ENCODE measurements at regions not wholly inside any gene's neighbourhood (a gene's known extent, or its start where the extent isn't known, plus 50 kb on each side); places are given as distances from the start of the nearest gene placed in this dataset.
"Not testable (repeated sequence)": the region's sequence is repeated elsewhere in the genome, so short reads cannot be mapped to it uniquely, and the experiment has no call there.

GRCh38 chr16:77093309-77093708 lies 97.7 kb upstream of the MON1B start:
- TF ChIP-seq CTCF (IDR thresholded peaks at IDR 0.05): no peak
- H3K27me3 Mint-ChIP-seq (ENCODE audit: low read depth, poor library complexity): peaks cover 4% of the 10 kb centered on the region
- no peak overlapping the region for H3K27ac Mint-ChIP-seq
- no peaks in the 10 kb centered on the region for H3K4me1 Mint-ChIP-seq
- DNase-seq: no peak
- H3K36me3 Mint-ChIP-seq (ENCODE audit: low read depth): no peaks in the 10 kb centered on the region
- no peak overlapping the region for H3K4me3 Mint-ChIP-seq
- H3K9me3 Mint-ChIP-seq: no peaks in the 10 kb centered on the region

- TF ChIP-seq CTCF (IDR thresholded peaks at IDR 0.05): no peak
- H3K4me1 Mint-ChIP-seq: no peaks in the 10 kb centered on the region
- H3K27me3 Mint-ChIP-seq (ENCODE audit: low read depth, poor library complexity): peaks cover 4% of the 10 kb centered on the region
- H3K36me3 Mint-ChIP-seq (ENCODE audit: low read depth): no peaks in the 10 kb centered on the region
- H3K27ac Mint-ChIP-seq: no peak overlapping the region
- no peaks in the 10 kb centered on the region for H3K9me3 Mint-ChIP-seq
- no peak for DNase-seq
- no peak overlapping the region for H3K4me3 Mint-ChIP-seq
Measured at GRCh38 chr16:77093999-77094398, 97.0 kb upstream of the MON1B start.

GRCh38 chr16:77111056-77111565 lies 79.9 kb upstream of the MON1B start:
- no peak for DNase-seq
- Mint-ChIP-seq H3K27me3 (ENCODE audit: low read depth, poor library complexity) (no peaks in the 10 kb centered on the region), H3K36me3 (ENCODE audit: low read depth) (no peaks in the 10 kb centered on the region), H3K4me1 (peaks cover 7% of the 10 kb centered on the region), H3K27ac (no peak overlapping the region), H3K4me3 (no peak overlapping the region), H3K9me3 (peaks cover 11% of the 10 kb centered on the region)
- TF ChIP-seq CTCF (IDR thresholded peaks at IDR 0.05): no peak

- no peak overlapping the region for H3K27ac Mint-ChIP-seq
- H3K9me3 Mint-ChIP-seq: peaks cover 5% of the 10 kb centered on the region
- DNase-seq: no peak
- peaks cover 9% of the 10 kb centered on the region for H3K4me1 Mint-ChIP-seq
- no peak overlapping the region for H3K4me3 Mint-ChIP-seq
- H3K27me3 Mint-ChIP-seq (ENCODE audit: low read depth, poor library complexity): no peaks in the 10 kb centered on the region
- H3K36me3 Mint-ChIP-seq (ENCODE audit: low read depth): no peaks in the 10 kb centered on the region
- TF ChIP-seq CTCF (IDR thresholded peaks at IDR 0.05): no peak
Measured at GRCh38 chr16:77112746-77113145, 78.2 kb upstream of the MON1B start.

GRCh38 chr16:77113835-77114234 lies 77.2 kb upstream of the MON1B start:
- no peaks in the 10 kb centered on the region for H3K9me3 Mint-ChIP-seq
- no peak for DNase-seq
- H3K27ac Mint-ChIP-seq: no peak overlapping the region
- H3K4me3 Mint-ChIP-seq: no peak overlapping the region
- H3K27me3 Mint-ChIP-seq (ENCODE audit: low read depth, poor library complexity): no peaks in the 10 kb centered on the region
- peaks cover 5% of the 10 kb centered on the region for H3K4me1 Mint-ChIP-seq
- H3K36me3 Mint-ChIP-seq (ENCODE audit: low read depth): no peaks in the 10 kb centered on the region
- TF ChIP-seq CTCF (IDR thresholded peaks at IDR 0.05): no peak

- not testable (repeated sequence) for H3K27me3 Mint-ChIP-seq (ENCODE audit: low read depth, poor library complexity); H3K36me3 Mint-ChIP-seq (ENCODE audit: low read depth); DNase-seq; H3K9me3 Mint-ChIP-seq; H3K4me3 Mint-ChIP-seq; H3K27ac Mint-ChIP-seq; H3K4me1 Mint-ChIP-seq
Measured at GRCh38 chr16:77114361-77114760, 76.6 kb upstream of the MON1B start.
